ENCODE measurements at regions not wholly inside any gene's neighbourhood (a gene's known extent, or its start where the extent isn't known, plus 50 kb on each side); places are given as distances from the start of the nearest gene placed in this dataset.

- Histone ChIP-seq H2BK12ac (ENCODE audit: low read depth, low read length) (no peak overlapping the region), H2BK120ac (replicated peaks; ENCODE audit: low read depth, low read length) (no peak overlapping the region), H4K20me1 (replicated peaks in 1 of 2; ENCODE audit: control insufficient read depth in 1 of 2, insufficient read depth in 2 of 2, low read length in 2 of 2) (no peaks in the 10 kb centered on the region), H3K79me2 (ENCODE audit: control insufficient read depth in 1 of 2, insufficient read depth in 2 of 2, low read length in 2 of 2) (no peaks in the 10 kb centered on the region), H2BK5ac (ENCODE audit: low read depth, low read length) (no peak overlapping the region), H3K4me1 (replicated peaks in 1 of 4; ENCODE audit: control insufficient read depth in 3 of 4, insufficient read depth in 4 of 4, low read length in 3 of 4) (no peaks in the 10 kb centered on the region), H3K79me1 (ENCODE audit: low read depth, low read length) (no peaks in the 10 kb centered on the region), H2BK20ac (ENCODE audit: low read length) (no peak overlapping the region), H3K4ac (replicated peaks; ENCODE audit: insufficient read length, low read depth, low read length) (no peak overlapping the region), H3K23ac (ENCODE audit: insufficient read length) (no peak overlapping the region), H2AFZ (ENCODE audit: low read length) (no peak overlapping the region), H2AK5ac (ENCODE audit: low read depth, low read length) (no peak overlapping the region), H3K9me3 (ENCODE audit: insufficient read depth in 2 of 2, low read depth in 1 of 2, low read length in 1 of 2) (no peaks in the 10 kb centered on the region), H4K91ac (replicated peaks; ENCODE audit: insufficient read length, low read length) (no peak overlapping the region), H3K36me3 (ENCODE audit: control insufficient read depth in 2 of 4, insufficient read depth in 4 of 4, low read length in 3 of 4) (no peaks in the 10 kb centered on the region), H2BK15ac (ENCODE audit: low read length) (0 out of 2 replicates have a peak overlapping the region, but pooled peaks have one; percentile 37), H3K23me2 (ENCODE audit: low read depth, low read length) (no peaks in the 10 kb centered on the region), H3K27me3 (replicated peaks in 1 of 4; ENCODE audit: control insufficient read depth in 3 of 4, extremely low read depth in 1 of 4, insufficient read depth in 3 of 4, low read length in 3 of 4) (no peaks in the 10 kb centered on the region), H4K8ac (ENCODE audit: extremely low read depth, insufficient read depth, low read length) (no peak overlapping the region), H3K18ac (ENCODE audit: extremely low read depth, low read length) (no peak overlapping the region), H3K27ac (ENCODE audit: low read depth, low read length) (no peak overlapping the region), H3K14ac (ENCODE audit: insufficient read length) (no peak overlapping the region), H4K5ac (ENCODE audit: insufficient read length, low read depth, low read length) (no peak overlapping the region), H3K4me3 (ENCODE audit: extremely low read depth in 1 of 4, insufficient read depth in 2 of 4, low read depth in 3 of 4, low read length in 4 of 4) (no peak overlapping the region), H3K56ac (replicated peaks; ENCODE audit: insufficient read length, low read depth, low read length) (no peak overlapping the region), H3K4me2 (ENCODE audit: insufficient read depth in 1 of 2, low read depth in 2 of 2, low read length in 2 of 2) (no peak overlapping the region), H3K9ac (replicated peaks in 1 of 4; ENCODE audit: extremely low read depth in 1 of 4, low read depth in 3 of 4, low read length in 3 of 4) (no peak overlapping the region)
- TF ChIP-seq BACH1 (IDR thresholded peaks at IDR 0.05; ENCODE audit: low read length): no peak
- TF ChIP-seq USF2 (IDR thresholded peaks at IDR 0.05; ENCODE audit: low read length): no peak
- no peak for TF ChIP-seq CREB1 (IDR thresholded peaks at IDR 0.05)
- TF ChIP-seq SRF (IDR thresholded peaks at IDR 0.05; ENCODE audit: low read depth, low read length): no peak
- TF ChIP-seq SUZ12 (IDR thresholded peaks at IDR 0.05; ENCODE audit: low read length): no peak
- TF ChIP-seq HDAC2 (IDR thresholded peaks at IDR 0.05; ENCODE audit: borderline replicate concordance in 1 of 2, low read depth in 2 of 2, low read length in 2 of 2): no peak
- no peak for TF ChIP-seq RFX5 (IDR thresholded peaks at IDR 0.05; ENCODE audit: borderline replicate concordance, low read depth, low read length)
- no peak for TF ChIP-seq POLR2A (IDR thresholded peaks at IDR 0.05; ENCODE audit: control extremely low read depth in 1 of 2, low read depth in 2 of 2, low read length in 2 of 2)
- DNase-seq (ENCODE audit: low read depth in 1 of 2, low spot score in 2 of 2): no peak
- FAIRE-seq: no peak
- ChIA-PET POLR2A (ENCODE audit: partially characterized antibody) (no interaction called here), CTCF (ENCODE audit: partially characterized antibody) (interaction anchor here (0.5 to 0.8 kb wide), 2 partner anchors 268 to 450 kb away, joined by 3 read pairs; no protein-coding TSS in a partner anchor)
- 87% methylated on average over 4 of the region's 4 CpGs; no CpG with 5 or more reads in 1 of the 2 experiments for WGBS, 2 experiments (ENCODE audit: extremely low coverage in 1 of 2, insufficient coverage in 1 of 2, insufficient read length in 1 of 2, insufficient replicate concordance in 2 of 2, low coverage in 1 of 2, low lambda C conversion rate in 2 of 2, missing lambda C conversion rate in 1 of 2)
Observed at GRCh38 chr6:134372603-134373281, 54.8 kb upstream of the SGK1 start.
